ENCODE measurements at regions not wholly inside any gene's neighbourhood (a gene's known extent, or its start where the extent isn't known, plus 50 kb on each side); places are given as distances from the start of the nearest gene placed in this dataset.

GRCh38 chr1:56265216-56265615, 314.1 kb downstream of the PLPP3 start:
- TF ChIP-seq POLR2A (IDR thresholded peaks at IDR 0.05; ENCODE audit: low read length) (no peak), GATA1 (IDR thresholded peaks at IDR 0.05; ENCODE audit: low read depth, low read length) (no peak)

Data from erythroblast (primary cell).